Amniotic stem cell (primary cell): ENCODE measurements at regions not wholly inside any gene's neighbourhood (a gene's known extent, or its start where the extent isn't known, plus 50 kb on each side); places are given as distances from the start of the nearest gene placed in this dataset.

Source experiments
- DNase-seq: peaks from one replicate; lab custom pipeline; 2025; lab: John Stamatoyannopoulos, UW

- DNase-seq: no peak
These were observed 328.0 kb downstream of the UQCRFS1 start for GRCh38 chr19:28884786-28885476.

GRCh38 chr19:28883241-28883693 lies 329.7 kb downstream of the UQCRFS1 start:
- no peak for DNase-seq

GRCh38 chr19:28882818-28883217 lies 330.1 kb downstream of the UQCRFS1 start:
- no peak for DNase-seq

- no peak for DNase-seq
These were observed 331.3 kb downstream of the UQCRFS1 start for GRCh38 chr19:28881616-28882015.

GRCh38 chr19:28880735-28881401 lies 332.1 kb downstream of the UQCRFS1 start:
- no peak for DNase-seq

- peak; percentile 42 for DNase-seq
These were observed 333.9 kb downstream of the UQCRFS1 start for GRCh38 chr19:28878862-28879566.

GRCh38 chr19:28876609-28877123 lies 336.3 kb downstream of the UQCRFS1 start:
- DNase-seq: no peak

- DNase-seq: no peak
These were observed 338.2 kb downstream of the UQCRFS1 start for GRCh38 chr19:28874742-28875141.

GRCh38 chr19:28873301-28873700 lies 339.6 kb downstream of the UQCRFS1 start:
- no peak for DNase-seq

- no peak for DNase-seq
These were observed 341.7 kb downstream of the UQCRFS1 start for GRCh38 chr19:28871099-28871725.

GRCh38 chr19:28869459-28869858 lies 343.5 kb downstream of the UQCRFS1 start:
- DNase-seq: no peak

GRCh38 chr19:28868836-28869235 lies 344.1 kb downstream of the UQCRFS1 start:
- no peak for DNase-seq

GRCh38 chr19:28867978-28868377 lies 345.0 kb downstream of the UQCRFS1 start:
- DNase-seq: no peak

- no peak for DNase-seq
These were observed 348.3 kb downstream of the UQCRFS1 start for GRCh38 chr19:28864577-28865042.

- DNase-seq: no peak
These were observed 348.9 kb downstream of the UQCRFS1 start for GRCh38 chr19:28864024-28864503.

- DNase-seq: no peak
These were observed 350.7 kb downstream of the UQCRFS1 start for GRCh38 chr19:28862238-28862637.

- DNase-seq: no peak
These were observed 353.1 kb downstream of the UQCRFS1 start for GRCh38 chr19:28859811-28860210.

GRCh38 chr19:28858933-28859332 lies 354.0 kb downstream of the UQCRFS1 start:
- no peak for DNase-seq

- DNase-seq: no peak
These were observed 355.0 kb downstream of the UQCRFS1 start for GRCh38 chr19:28857967-28858366.

GRCh38 chr19:28855216-28855615 lies 357.7 kb downstream of the UQCRFS1 start:
- DNase-seq: no peak

- DNase-seq: no peak
These were observed 365.5 kb downstream of the UQCRFS1 start for GRCh38 chr19:28847468-28847867.
